Gastrocnemius medialis (tissue), 4 donors: ENCODE measurements at regions not wholly inside any gene's neighbourhood (a gene's known extent, or its start where the extent isn't known, plus 50 kb on each side); places are given as distances from the start of the nearest gene placed in this dataset.

Experiments
- POLR2A ChIP-seq, 2 donors: fragments of 450-650 bp; IDR thresholded peaks; one replicate each; pipeline ENCODE4 v1.6.1; 2017; ENCODE audit warnings: antibody characterized with exemption in 2 of 2, mild to moderate bottlenecking in 2 of 2, moderate library complexity in 2 of 2
- TF ChIP-seq, protein P1 (sequence below), 5 experiments: fragments of 450-650 bp in 3 of 5; fragments of 200-600 bp in 2 of 5; sonication (generic) in 2 of 5; IDR thresholded peaks in 4 of 5; conservative IDR thresholded peaks in 1 of 5; 1 replicate in 4 of 5; 2 replicates in 1 of 5; pipeline ENCODE4 v1.5.1; 2016 to 2019; ENCODE audit warnings: antibody characterized with exemption in 5 of 5, mild to moderate bottlenecking in 3 of 5, moderate library complexity in 3 of 5

DNA sequence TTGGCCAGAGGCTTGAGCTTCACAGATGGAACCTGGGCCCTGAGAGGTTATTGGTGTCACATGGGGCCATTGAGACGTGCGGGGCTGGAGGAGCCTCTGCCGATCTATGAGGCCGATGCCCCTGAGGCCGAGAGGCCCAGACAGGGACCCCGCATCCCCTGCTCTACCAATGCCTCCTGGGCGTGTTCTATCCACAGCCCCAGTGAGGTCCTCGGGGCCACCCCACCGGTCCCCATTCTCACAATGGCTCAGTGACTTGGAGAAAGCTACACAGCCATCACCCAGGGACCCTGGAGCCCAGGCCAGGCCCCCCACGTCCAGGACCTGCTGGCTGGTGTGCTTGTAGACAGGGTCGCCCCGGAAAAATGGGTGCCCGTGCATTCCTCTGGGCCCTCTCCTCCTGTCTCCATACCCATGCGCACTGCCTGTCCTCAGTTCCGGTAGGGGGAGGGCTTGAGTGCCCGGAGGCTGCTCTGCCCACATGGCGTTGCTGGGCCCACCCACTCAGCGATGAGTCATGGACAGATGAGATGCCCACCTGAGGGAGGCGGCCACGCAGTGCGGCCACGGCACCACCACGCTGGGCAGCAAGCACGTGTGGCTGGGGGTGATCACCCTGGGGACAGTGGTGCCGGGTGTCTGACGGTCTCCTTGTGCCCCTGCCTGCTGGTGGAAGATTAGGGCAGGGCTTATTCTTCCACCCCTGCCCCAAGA, 1224.7 kb downstream of the BRD1 start:
- TF ChIP-seq, protein P1, sequence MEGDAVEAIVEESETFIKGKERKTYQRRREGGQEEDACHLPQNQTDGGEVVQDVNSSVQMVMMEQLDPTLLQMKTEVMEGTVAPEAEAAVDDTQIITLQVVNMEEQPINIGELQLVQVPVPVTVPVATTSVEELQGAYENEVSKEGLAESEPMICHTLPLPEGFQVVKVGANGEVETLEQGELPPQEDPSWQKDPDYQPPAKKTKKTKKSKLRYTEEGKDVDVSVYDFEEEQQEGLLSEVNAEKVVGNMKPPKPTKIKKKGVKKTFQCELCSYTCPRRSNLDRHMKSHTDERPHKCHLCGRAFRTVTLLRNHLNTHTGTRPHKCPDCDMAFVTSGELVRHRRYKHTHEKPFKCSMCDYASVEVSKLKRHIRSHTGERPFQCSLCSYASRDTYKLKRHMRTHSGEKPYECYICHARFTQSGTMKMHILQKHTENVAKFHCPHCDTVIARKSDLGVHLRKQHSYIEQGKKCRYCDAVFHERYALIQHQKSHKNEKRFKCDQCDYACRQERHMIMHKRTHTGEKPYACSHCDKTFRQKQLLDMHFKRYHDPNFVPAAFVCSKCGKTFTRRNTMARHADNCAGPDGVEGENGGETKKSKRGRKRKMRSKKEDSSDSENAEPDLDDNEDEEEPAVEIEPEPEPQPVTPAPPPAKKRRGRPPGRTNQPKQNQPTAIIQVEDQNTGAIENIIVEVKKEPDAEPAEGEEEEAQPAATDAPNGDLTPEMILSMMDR (IDR thresholded peaks at IDR 0.05 in 4 of 5, conservative IDR thresholded peaks at IDR 0.05 in 1 of 5) = no peak
- TF ChIP-seq POLR2A (IDR thresholded peaks at IDR 0.05) = no peak
